ENCODE measurements at regions not wholly inside any gene's neighbourhood (a gene's known extent, or its start where the extent isn't known, plus 50 kb on each side); places are given as distances from the start of the nearest gene placed in this dataset.

- Histone ChIP-seq H3K4me3 (no peak overlapping the region), H3K27ac (no peak overlapping the region)
These were observed 50.3 kb upstream of the DPH6 start for GRCh38 chr15:35596285-35596684.

GRCh38 chr15:35602836-35603235 lies 56.9 kb upstream of the DPH6 start:
- Histone ChIP-seq H3K4me3 (no peak overlapping the region), H3K27ac (no peak overlapping the region)

- Histone ChIP-seq H3K27ac (no peak overlapping the region), H3K4me3 (no peak overlapping the region)
These were observed 57.3 kb upstream of the DPH6 start for GRCh38 chr15:35603301-35603700.

DNA sequence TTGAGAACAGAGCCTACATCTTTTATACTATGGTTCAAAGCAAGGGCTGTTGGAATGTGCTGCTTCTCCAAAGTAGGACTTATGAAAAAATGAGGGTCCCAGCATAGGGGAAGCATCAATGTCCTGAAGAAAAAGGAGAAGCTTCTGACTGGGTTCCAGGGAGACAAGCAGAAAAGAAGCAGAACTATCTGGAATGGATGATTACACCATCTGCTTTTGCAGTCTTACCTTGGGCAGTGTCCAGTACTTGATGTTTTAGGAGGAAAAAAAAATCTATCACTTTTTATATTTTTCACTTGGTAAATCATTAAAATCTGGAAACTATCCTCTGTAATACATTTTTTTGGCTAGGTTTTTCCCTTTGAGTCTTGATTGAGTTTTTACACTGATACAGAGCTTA lies 57.9 kb upstream of the DPH6 start:
- no peak overlapping the region for H3K4me3 ChIP-seq
- no peak overlapping the region for H3K27ac ChIP-seq

DNA sequence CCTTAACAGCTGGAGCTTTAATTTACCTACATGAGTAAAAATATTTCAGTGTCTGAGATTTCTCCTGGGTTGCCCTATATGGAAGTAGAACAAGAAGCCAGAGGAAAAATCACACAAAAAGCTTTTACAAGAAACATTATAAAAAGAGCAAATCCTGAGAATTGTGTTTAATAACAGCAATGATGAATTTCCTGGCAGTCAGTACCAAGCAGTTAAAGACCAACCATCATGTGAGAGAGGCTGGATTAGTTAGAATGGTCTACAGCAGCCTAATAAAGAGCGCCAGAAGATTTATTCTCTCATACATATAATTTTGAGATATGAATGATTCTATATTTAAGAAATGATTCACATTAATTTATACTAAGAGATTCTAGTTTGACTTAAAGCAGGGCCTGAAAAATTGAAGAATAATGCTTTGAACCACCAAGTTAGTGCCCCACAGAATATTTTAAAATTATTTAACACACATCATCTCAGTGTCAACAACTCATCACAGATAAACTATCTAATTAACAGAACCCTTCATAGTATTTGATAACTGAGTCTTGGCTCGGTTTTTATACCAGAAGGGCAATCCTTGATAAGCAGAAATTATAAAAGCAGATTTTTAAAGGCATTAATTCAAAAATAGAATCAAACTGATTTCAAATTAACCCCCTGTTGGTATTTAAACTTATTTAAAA lies 59.9 kb upstream of the DPH6 start:
- Histone ChIP-seq H3K4me3 (no peak overlapping the region), H3K27ac (peak overlapping the region in 1 of 21 experiments; percentile 34)

DNA sequence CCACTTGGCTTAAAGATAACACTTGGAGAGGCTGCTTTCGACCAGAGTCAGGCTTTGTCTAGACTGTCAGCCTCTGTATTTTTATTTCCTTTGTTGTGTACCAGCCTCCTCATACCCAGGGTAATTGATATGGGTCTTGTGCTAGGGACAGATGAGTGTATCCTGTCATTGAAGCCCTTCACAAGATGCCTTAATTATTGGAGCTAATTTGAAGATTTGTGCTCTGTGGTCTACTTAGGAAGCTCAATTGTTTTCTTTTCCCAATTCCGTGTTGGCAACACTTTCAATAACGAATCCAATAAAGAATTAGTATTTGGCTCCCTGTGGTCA lies 60.5 kb upstream of the DPH6 start:
- H3K27ac ChIP-seq = peak overlapping the region in 1 of 21 experiments; percentile 34
- no peak overlapping the region for H3K4me3 ChIP-seq

- no peak overlapping the region for H3K27ac ChIP-seq
- H3K4me3 ChIP-seq = no peak overlapping the region
These were observed 70.7 kb upstream of the DPH6 start for GRCh38 chr15:35616498-35617271.

GRCh38 chr15:35618260-35619188 lies 72.6 kb upstream of the DPH6 start:
- no peak overlapping the region for H3K27ac ChIP-seq
- no peak overlapping the region for H3K4me3 ChIP-seq

DNA sequence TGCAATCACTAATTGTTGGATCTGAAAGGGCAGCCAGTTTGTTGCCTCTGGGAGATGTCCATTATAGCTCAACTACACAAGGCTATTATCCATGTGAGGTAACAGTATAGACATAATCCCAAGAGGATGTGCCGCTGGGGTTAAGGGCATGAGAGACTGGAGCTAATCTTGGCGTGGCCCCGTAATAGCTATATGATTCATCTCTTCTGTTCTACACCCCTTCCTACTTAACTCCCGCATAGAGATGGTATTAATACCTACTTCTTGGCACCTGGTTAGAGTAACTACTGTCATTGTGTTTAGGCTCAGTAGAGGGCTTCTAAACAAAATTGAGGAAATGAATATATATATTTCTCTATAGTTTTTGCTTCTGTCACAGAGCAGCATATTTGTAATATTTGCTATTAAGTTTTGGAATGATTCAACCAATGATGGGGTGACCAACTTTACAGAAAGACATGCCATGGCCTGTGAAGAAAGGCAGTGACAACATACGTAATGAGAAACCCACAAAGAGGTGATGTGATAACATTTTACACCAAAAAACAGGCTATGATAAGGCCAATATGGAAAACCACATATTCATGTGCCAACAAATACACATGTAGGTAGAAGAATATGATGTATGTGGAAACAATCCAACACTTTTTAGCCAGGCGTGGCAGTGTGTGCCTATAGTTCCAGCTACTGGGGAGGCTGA lies 76.8 kb upstream of the DPH6 start:
- no peak overlapping the region for H3K4me3 ChIP-seq
- H3K27ac ChIP-seq = no peak overlapping the region

GRCh38 chr15:35624881-35625280 lies 78.9 kb upstream of the DPH6 start:
- Histone ChIP-seq H3K27ac (no peak overlapping the region), H3K4me3 (no peak overlapping the region)

- Histone ChIP-seq H3K4me3 (no peak overlapping the region), H3K27ac (no peak overlapping the region)
These were observed 80.8 kb upstream of the DPH6 start for GRCh38 chr15:35626571-35627318.

GRCh38 chr15:35627696-35628095 lies 81.7 kb upstream of the DPH6 start:
- Histone ChIP-seq H3K27ac (no peak overlapping the region), H3K4me3 (no peak overlapping the region)

DNA sequence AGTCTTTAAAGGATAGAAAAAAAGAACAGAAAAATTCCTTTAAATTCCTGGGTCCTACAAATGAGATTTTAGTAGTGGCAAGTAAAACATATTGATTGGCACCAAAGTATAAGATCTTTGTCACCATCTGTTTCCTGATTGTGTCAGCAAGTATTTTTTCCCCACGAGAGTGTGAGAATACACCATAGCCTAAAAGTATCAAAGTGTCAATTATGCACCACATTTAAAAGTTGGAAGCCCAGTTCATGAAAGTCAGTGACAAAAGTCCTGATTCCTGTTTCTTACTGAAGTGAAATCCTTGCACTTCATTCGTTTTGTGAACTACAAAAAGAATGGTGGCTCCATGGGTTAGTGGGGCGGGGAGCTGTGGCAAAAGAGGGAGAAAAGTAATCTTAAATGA lies 83.8 kb upstream of the DPH6 start:
- Histone ChIP-seq H3K4me3 (no peak overlapping the region), H3K27ac (no peak overlapping the region)

DNA sequence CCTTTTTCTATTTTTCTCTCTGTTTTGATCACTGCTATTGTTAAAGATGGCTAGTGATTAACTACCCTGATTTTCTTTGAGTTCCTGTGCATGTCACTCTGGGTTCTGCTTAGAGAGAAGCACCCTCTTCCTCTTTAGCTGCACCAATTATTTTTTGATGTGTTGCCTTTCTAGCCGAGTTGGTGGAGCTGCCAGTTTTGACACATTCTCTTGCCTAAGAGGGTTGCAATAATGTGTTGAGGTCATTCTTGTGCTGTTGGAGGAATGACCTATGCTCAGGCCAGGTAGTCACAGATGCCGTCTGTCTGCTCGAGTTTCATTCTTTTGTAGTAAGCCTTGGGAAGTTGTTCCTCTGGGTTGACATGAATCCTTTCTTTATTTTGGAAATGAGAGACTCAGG lies 84.6 kb upstream of the DPH6 start:
- H3K27ac ChIP-seq = no peak overlapping the region
- H3K4me3 ChIP-seq = no peak overlapping the region

DNA sequence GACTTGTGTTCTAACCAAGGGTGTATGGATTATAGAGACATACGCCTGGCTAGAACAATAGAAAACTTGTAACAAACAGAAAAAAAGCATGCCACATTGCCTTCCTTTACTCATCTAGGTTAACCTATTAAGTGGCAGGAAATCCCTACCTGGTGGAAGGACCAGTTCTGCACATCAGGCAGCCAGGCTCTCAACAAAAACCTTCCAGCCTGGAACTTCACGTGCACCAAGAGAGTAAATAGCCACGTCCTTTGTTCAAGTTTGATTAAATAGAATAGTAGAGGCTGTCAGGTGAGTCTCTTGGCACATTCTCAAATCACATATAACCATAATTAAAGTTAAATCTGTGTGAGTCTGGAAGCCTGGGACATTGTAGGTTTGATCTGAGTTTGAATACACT lies 85.0 kb upstream of the DPH6 start:
- H3K4me3 ChIP-seq = no peak overlapping the region
- H3K27ac ChIP-seq = no peak overlapping the region

DNA sequence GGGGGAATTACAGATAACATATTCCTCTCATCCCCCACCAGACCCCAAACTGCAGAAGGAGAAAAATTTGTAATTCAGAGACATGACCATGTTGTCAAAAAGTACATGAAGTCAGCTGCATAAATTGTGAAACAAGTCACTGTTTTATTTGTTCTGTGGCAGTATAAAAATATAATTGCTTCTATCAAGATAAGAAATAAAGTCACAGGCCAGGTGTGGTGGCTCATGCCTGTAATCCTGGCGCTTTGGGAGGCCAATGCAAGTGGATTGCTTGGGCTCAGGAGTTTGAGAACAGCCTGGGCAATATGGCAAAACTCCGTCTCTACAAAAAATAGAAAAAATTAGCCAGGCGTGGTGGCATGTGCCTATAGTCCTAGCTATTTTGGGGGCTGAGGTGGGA lies 87.7 kb upstream of the DPH6 start:
- H3K27ac ChIP-seq = no peak overlapping the region
- no peak overlapping the region for H3K4me3 ChIP-seq

DNA sequence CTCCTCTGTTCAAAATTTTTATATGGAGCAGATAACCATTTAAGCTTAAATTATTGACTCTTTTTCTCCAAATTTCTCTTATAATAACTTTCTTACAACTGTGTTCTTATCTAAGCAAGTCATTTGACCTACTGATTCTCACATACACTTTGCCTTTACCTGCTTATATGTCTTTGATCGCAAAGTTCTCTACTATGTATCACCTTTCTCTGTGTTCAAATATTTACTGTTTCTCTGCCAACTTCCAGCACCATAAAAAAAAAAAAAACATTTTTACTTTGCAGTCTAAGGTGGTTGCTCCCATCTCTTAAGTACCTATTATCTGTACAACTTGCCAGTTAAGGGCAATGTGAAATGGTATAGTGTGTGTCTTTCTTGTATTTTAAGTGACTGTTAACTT lies 100.8 kb upstream of the DPH6 start:
- no peak overlapping the region for H3K27ac ChIP-seq
- no peak overlapping the region for H3K4me3 ChIP-seq

DNA sequence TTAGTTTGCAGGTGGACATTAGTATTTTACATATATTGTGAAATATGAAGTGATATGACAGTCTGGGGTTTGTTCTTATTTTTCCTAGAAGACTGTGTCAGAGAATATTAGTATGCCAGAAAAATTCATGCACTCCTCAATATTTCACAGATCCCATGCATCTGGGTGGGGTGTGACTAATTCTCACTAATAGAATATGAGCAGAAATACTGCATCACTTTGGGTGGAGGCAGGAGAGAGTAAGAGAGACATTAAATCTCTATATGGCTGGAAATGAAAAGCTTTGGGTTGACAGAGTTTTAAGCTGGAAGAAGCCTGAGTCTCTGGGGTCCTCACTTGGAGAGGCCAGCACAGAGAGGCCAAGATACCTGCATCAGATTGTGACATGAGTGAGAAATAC lies 101.3 kb upstream of the DPH6 start:
- Histone ChIP-seq H3K4me3 (no peak overlapping the region), H3K27ac (no peak overlapping the region)

DNA sequence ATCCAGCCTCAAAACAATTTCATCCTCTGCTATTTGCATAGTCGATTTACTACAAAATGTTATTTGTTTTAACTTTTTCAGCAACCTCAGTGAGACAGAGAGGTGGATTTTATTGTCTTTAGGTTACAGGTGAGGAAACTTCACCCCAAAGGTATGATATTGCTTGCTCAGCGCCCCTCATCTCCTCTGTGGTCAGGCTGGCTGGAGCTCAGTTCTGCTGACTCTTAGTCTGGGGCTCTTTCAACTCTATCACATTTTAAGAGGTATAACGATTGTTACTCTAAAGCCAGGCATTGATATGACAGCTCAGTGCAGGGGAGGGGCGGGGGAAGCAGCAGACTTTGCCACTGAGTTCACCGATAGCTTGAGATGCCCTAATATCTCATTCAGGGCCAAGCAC lies 103.0 kb upstream of the DPH6 start:
- no peak overlapping the region for H3K27ac ChIP-seq
- H3K4me3 ChIP-seq = no peak overlapping the region
